Glutamatergic neuron (in vitro differentiated cells): ENCODE measurements at regions not wholly inside any gene's neighbourhood (a gene's known extent, or its start where the extent isn't known, plus 50 kb on each side); places are given as distances from the start of the nearest gene placed in this dataset.

ENCODE experiments used
- DNase-seq: peaks from one replicate; pipeline ENCODE4 v3.0.0; 2022
- H3K27ac Mint-ChIP-seq: one replicate; pipeline ENCODE4 v1.8.0; 2020; ENCODE audit warnings: mild to moderate bottlenecking, mixed read lengths, inconsistent platforms; ENCODE audit not compliant: unreplicated experiment
- H3K27me3 Mint-ChIP-seq: one replicate; pipeline ENCODE4 v1.8.0; 2020; ENCODE audit warnings: mild to moderate bottlenecking, moderate library complexity, mixed read lengths, inconsistent platforms; ENCODE audit not compliant: unreplicated experiment
- H3K36me3 Mint-ChIP-seq: one replicate; pipeline ENCODE4 v1.8.0; 2020; ENCODE audit warnings: mild to moderate bottlenecking, mixed read lengths, inconsistent platforms; ENCODE audit not compliant: unreplicated experiment
- H3K4me1 Mint-ChIP-seq: one replicate; pipeline ENCODE4 v1.8.0; 2020; ENCODE audit warnings: mild to moderate bottlenecking, low read depth, mixed read lengths, inconsistent platforms; ENCODE audit not compliant: unreplicated experiment
- H3K4me3 Mint-ChIP-seq: one replicate; pipeline ENCODE4 v1.8.0; 2020; ENCODE audit warnings: mild to moderate bottlenecking, mixed read lengths, inconsistent platforms; ENCODE audit not compliant: unreplicated experiment
- H3K9me3 Mint-ChIP-seq: one replicate; pipeline ENCODE4 v1.8.0; 2020; ENCODE audit warnings: mild to moderate bottlenecking, moderate library complexity, mixed read lengths, inconsistent platforms; ENCODE audit not compliant: unreplicated experiment
- CTCF ChIP-seq: fragments of 200-600 bp; sonication (generic); IDR thresholded peaks from one replicate; pipeline ENCODE4 v1.5.0; 2021; ENCODE audit not compliant: partially characterized antibody, unreplicated experiment

GRCh38 chr2:195121341-195121740 lies 535.7 kb upstream of the SLC39A10 start:
- Mint-ChIP-seq H3K9me3 (no peaks in the 10 kb centered on the region), H3K4me1 (no peaks in the 10 kb centered on the region), H3K36me3 (no peaks in the 10 kb centered on the region), H3K27ac (no peak overlapping the region), H3K4me3 (no peak overlapping the region), H3K27me3 (no peaks in the 10 kb centered on the region)
- no peak for TF ChIP-seq CTCF
- DNase-seq, result no peak

GRCh38 chr2:195119231-195119630 lies 537.8 kb upstream of the SLC39A10 start:
- no peaks in the 10 kb centered on the region for H3K4me1 Mint-ChIP-seq
- H3K9me3 Mint-ChIP-seq, result no peaks in the 10 kb centered on the region
- H3K4me3 Mint-ChIP-seq, result no peak overlapping the region
- no peak for DNase-seq
- H3K36me3 Mint-ChIP-seq, result no peaks in the 10 kb centered on the region
- no peak for TF ChIP-seq CTCF
- no peaks in the 10 kb centered on the region for H3K27me3 Mint-ChIP-seq
- no peak overlapping the region for H3K27ac Mint-ChIP-seq

GRCh38 chr2:195118276-195118675 lies 538.8 kb upstream of the SLC39A10 start:
- no peak for DNase-seq
- H3K36me3 Mint-ChIP-seq, result no peaks in the 10 kb centered on the region

GRCh38 chr2:195117011-195117410 lies 540.0 kb upstream of the SLC39A10 start:
- no peak for TF ChIP-seq CTCF
- H3K4me3 Mint-ChIP-seq, result no peak overlapping the region
- H3K4me1 Mint-ChIP-seq, result no peaks in the 10 kb centered on the region
- H3K27me3 Mint-ChIP-seq, result no peaks in the 10 kb centered on the region
- no peak overlapping the region for H3K27ac Mint-ChIP-seq
- DNase-seq, result no peak
- no peaks in the 10 kb centered on the region for H3K36me3 Mint-ChIP-seq
- H3K9me3 Mint-ChIP-seq, result no peaks in the 10 kb centered on the region

More at GRCh38 chr2:195118276-195118675, 538.8 kb upstream of the SLC39A10 start:
- Mint-ChIP-seq H3K27me3 (no peaks in the 10 kb centered on the region), H3K4me3 (no peak overlapping the region), H3K27ac (no peak overlapping the region), H3K4me1 (no peaks in the 10 kb centered on the region), H3K9me3 (no peaks in the 10 kb centered on the region)
- no peak for TF ChIP-seq CTCF

- H3K36me3 Mint-ChIP-seq, result no peaks in the 10 kb centered on the region
- DNase-seq, result no peak
- no peaks in the 10 kb centered on the region for H3K27me3 Mint-ChIP-seq
- H3K27ac Mint-ChIP-seq, result no peak overlapping the region
- H3K4me1 Mint-ChIP-seq, result no peaks in the 10 kb centered on the region
- H3K9me3 Mint-ChIP-seq, result no peaks in the 10 kb centered on the region
- no peak overlapping the region for H3K4me3 Mint-ChIP-seq
- TF ChIP-seq CTCF, result no peak
Measured at GRCh38 chr2:195115738-195116137, 541.3 kb upstream of the SLC39A10 start.
